NCI-H446 (cell line): ENCODE measurements at regions not wholly inside any gene's neighbourhood (a gene's known extent, or its start where the extent isn't known, plus 50 kb on each side); places are given as distances from the start of the nearest gene placed in this dataset.
"Not testable (repeated sequence)": the region's sequence is repeated elsewhere in the genome, so short reads cannot be mapped to it uniquely, and the experiment has no call there.

ENCODE experiments used
- DNase-seq, 2 experiments: peaks; one replicate each; lab custom pipeline; 2025; lab: John Stamatoyannopoulos, UW

- no peak for DNase-seq
Observed at GRCh38 chr3:106317141-106318055, 448.6 kb upstream of the CBLB start.

- DNase-seq = not testable (repeated sequence)
Observed at GRCh38 chr3:106321438-106321837, 452.6 kb upstream of the CBLB start.

GRCh38 chr3:106323586-106323985 lies 454.8 kb upstream of the CBLB start:
- no peak for DNase-seq

GRCh38 chr3:106326941-106327695 lies 458.3 kb upstream of the CBLB start:
- no peak for DNase-seq

GRCh38 chr3:106327696-106328025 lies 458.8 kb upstream of the CBLB start:
- DNase-seq = peak in 1 of 2 experiments; percentile 37

GRCh38 chr3:106328224-106328623 lies 459.4 kb upstream of the CBLB start:
- DNase-seq = no peak

- no peak for DNase-seq
Observed at GRCh38 chr3:106329521-106329920, 460.7 kb upstream of the CBLB start.

GRCh38 chr3:106331636-106332035 lies 462.8 kb upstream of the CBLB start:
- no peak for DNase-seq

GRCh38 chr3:106332129-106332528 lies 463.3 kb upstream of the CBLB start:
- DNase-seq = no peak

GRCh38 chr3:106332884-106333283 lies 464.1 kb upstream of the CBLB start:
- DNase-seq = no peak

- no peak for DNase-seq
Observed at GRCh38 chr3:106333911-106334618, 465.3 kb upstream of the CBLB start.

GRCh38 chr3:106336619-106337018 lies 467.8 kb upstream of the CBLB start:
- no peak for DNase-seq

GRCh38 chr3:106337116-106337515 lies 468.3 kb upstream of the CBLB start:
- no peak for DNase-seq

- no peak for DNase-seq
Observed at GRCh38 chr3:106338582-106339214, 469.9 kb upstream of the CBLB start.

- DNase-seq = no peak
Observed at GRCh38 chr3:106339551-106339950, 470.7 kb upstream of the CBLB start.

GRCh38 chr3:106341087-106341486 lies 472.3 kb upstream of the CBLB start:
- peak in 1 of 2 experiments; percentile 36 for DNase-seq

GRCh38 chr3:106341586-106342162 lies 472.9 kb upstream of the CBLB start:
- peak in 1 of 2 experiments; percentile 34 for DNase-seq

- no peak for DNase-seq
Observed at GRCh38 chr3:106342386-106342785, 473.6 kb upstream of the CBLB start.

GRCh38 chr3:106343811-106344210 lies 475.0 kb upstream of the CBLB start:
- DNase-seq = no peak

- DNase-seq = peak; percentile 41 to 77
Observed at GRCh38 chr3:106345353-106346027, 476.7 kb upstream of the CBLB start.

GRCh38 chr3:106347350-106347749 lies 478.5 kb upstream of the CBLB start:
- peak; percentile 54 to 65 for DNase-seq
